ENCODE measurements at regions not wholly inside any gene's neighbourhood (a gene's known extent, or its start where the extent isn't known, plus 50 kb on each side); places are given as distances from the start of the nearest gene placed in this dataset.
A peak's percentile ranks its signal among the peaks of the same experiment; 100 is the strongest.

DNA sequence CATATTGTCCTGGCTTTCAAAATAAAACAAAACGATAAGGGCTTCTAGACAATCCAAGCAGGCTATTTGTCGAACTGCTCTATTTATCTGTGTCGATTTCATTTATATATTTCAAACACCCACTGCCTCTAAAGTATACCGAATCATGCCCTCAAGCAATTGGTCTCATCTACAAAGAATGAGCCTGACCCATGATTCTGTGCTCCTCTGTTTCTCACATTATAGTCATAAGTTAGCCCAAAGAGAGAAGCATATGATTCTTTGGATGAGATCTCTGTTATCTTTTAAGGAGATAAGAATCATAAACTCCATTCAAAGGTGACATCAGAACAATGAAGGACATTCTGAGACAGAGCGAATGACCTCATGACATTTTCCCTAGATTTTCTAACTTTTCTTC is 191.1 kb downstream of the MAP2K6 start:
- H3K9me3 ChIP-seq (ENCODE audit: control insufficient read depth, insufficient read depth, low read depth, low read length): no peaks in the 10 kb centered on the region
- H3K36me3 ChIP-seq (ENCODE audit: control insufficient read depth, insufficient read depth, low read length): no peaks in the 10 kb centered on the region
- no peak overlapping the region for H3K4me3 ChIP-seq (ENCODE audit: low read depth, low read length)
- no peaks in the 10 kb centered on the region for H3K27me3 ChIP-seq (ENCODE audit: control insufficient read depth, insufficient read depth, low read length)
- no peak overlapping the region for H3K9ac ChIP-seq (ENCODE audit: low read length)
- H3K27ac ChIP-seq (ENCODE audit: low read depth, low read length): no peak overlapping the region
- peaks cover 7% of the 10 kb centered on the region for H3K4me1 ChIP-seq (ENCODE audit: control insufficient read depth, insufficient read depth, low read length)

DNA sequence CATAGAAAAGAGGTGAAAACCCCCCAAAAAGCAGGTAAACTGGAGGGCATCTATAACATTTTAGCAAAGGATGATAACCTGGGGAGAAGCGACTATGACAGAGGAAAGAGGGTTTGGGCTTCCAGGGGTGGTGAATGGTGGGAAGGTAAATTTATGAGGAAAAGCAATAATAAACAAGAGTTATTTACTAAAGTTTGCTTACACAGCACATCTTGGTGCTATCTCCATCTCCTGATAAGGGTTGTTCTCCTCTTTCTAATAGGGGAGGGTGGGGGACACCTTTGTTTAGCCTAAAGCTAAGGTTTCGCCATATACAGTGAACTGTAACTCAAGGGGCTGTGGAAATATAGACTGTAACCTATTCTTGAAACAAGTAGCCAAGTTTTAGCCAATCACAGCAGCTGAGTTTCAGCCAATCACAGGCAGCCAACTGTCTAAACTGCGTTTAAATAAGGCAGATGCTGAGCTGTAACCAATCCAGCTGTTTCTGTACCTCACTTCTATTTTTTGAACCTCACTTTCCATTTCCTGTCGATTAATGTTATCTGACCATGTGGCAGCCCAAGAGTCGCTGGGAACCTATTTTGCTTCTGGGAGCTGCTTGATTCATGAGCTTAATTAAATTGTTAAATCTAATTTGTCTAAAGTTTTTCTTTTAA is 191.8 kb downstream of the MAP2K6 start:
- H3K4me1 ChIP-seq (ENCODE audit: control insufficient read depth, insufficient read depth, low read length): peaks cover 7% of the 10 kb centered on the region
- no peak overlapping the region; the same call in 1 of the 2 replicates for H3K27ac ChIP-seq (ENCODE audit: low read depth, low read length)
- no peak overlapping the region for H3K9ac ChIP-seq (ENCODE audit: low read length)
- H3K36me3 ChIP-seq (ENCODE audit: control insufficient read depth, insufficient read depth, low read length): no peaks in the 10 kb centered on the region
- no peaks in the 10 kb centered on the region for H3K9me3 ChIP-seq (ENCODE audit: control insufficient read depth, insufficient read depth, low read depth, low read length)
- no peak overlapping the region for H3K4me3 ChIP-seq (ENCODE audit: low read depth, low read length)
- H3K27me3 ChIP-seq (ENCODE audit: control insufficient read depth, insufficient read depth, low read length): no peaks in the 10 kb centered on the region

DNA sequence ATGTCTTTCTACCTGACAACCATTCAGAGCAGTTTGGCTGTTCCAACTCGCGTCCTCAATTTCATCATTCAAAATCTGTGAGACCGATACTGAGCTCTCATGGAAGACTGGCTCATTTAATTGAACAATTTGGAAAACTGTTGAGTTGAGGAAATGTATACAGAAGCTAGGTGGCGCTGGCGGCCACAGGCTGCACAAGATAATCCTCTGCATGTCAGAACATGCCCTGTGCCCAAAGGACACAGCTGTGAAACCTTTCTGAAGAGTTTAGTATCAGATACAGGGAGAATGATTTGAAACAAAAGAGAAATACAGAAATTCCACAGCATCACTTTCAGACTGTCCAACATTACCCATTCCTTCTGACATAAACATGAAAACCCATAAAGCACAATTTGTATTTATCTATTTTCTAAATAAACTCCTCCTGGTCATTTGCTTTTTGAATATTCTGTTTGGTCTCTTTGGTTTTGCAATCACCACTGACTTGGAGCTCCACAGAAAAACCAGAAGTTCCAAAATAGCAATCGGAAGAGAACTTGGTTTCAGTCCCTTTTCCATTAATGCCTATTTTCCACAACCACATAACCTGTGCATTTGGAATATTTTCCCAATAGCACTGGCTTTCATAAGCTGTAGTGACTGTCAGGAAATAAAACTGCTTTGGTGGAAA is 192.8 kb downstream of the MAP2K6 start:
- H3K36me3 ChIP-seq (ENCODE audit: control insufficient read depth, insufficient read depth, low read length): no peaks in the 10 kb centered on the region
- peak overlapping the region; percentile 86 for H3K27ac ChIP-seq (ENCODE audit: low read depth, low read length)
- H3K27me3 ChIP-seq (ENCODE audit: control insufficient read depth, insufficient read depth, low read length): no peaks in the 10 kb centered on the region
- no peaks in the 10 kb centered on the region for H3K9me3 ChIP-seq (ENCODE audit: control insufficient read depth, insufficient read depth, low read depth, low read length)
- peak overlapping the region; percentile 16 for H3K9ac ChIP-seq (ENCODE audit: low read length)
- no peak overlapping the region for H3K4me3 ChIP-seq (ENCODE audit: low read depth, low read length)
- peaks cover 7% of the 10 kb centered on the region for H3K4me1 ChIP-seq (ENCODE audit: control insufficient read depth, insufficient read depth, low read length)

DNA sequence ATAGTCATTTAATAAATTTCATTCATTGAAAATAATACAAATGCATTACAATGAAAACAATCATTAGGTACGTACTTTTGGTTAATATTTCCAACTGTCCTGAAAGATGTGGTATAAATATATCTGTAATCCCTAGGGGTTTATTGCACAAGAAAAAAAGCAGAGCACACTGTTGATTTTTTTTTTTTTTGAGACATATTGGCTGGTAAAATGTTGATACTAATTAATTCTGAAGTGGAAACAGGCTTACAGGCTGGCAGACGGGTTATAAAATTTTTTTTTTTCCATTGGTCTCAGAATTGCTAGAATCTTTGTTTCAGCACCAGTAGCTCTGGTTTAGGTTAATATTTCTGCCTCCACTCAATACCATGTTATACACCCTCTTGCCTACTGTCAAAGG is 193.6 kb downstream of the MAP2K6 start:
- H3K27me3 ChIP-seq (ENCODE audit: control insufficient read depth, insufficient read depth, low read length): no peaks in the 10 kb centered on the region
- no peak overlapping the region for H3K27ac ChIP-seq (ENCODE audit: low read depth, low read length)
- no peaks in the 10 kb centered on the region for H3K36me3 ChIP-seq (ENCODE audit: control insufficient read depth, insufficient read depth, low read length)
- H3K9me3 ChIP-seq (ENCODE audit: control insufficient read depth, insufficient read depth, low read depth, low read length): no peaks in the 10 kb centered on the region
- no peak overlapping the region for H3K9ac ChIP-seq (ENCODE audit: low read length)
- H3K4me3 ChIP-seq (ENCODE audit: low read depth, low read length): no peak overlapping the region
- H3K4me1 ChIP-seq (ENCODE audit: control insufficient read depth, insufficient read depth, low read length): peaks cover 7% of the 10 kb centered on the region

DNA sequence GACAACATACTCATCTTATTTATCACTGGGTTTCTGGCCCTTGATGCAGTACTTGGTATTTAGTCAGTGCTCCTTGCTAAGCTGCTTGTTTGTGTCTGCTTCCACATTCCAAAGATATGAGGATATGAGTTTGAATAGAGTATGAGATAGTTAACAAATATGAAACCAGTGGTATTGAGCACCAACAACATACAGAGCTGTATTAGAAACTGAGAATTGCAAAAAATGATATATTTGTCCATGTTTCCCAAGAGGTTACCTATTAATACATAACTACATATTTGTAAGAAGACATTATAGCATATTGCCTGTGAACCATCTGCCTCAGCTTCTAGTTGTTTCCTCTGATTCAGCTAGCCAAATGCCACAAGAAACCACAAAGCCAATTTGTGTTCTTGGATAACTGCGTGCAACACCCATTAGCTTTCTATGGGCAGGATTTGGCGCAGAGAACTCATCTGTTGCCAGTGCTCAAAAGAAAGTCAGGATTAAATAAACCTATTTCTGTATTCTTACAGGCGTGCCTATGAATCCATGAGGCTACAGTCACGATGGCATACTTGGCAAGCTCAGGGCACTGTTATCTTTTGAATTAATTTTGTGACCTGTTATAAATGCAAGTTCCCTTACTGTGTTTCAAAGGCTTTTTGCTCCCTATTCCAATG is 194.4 kb downstream of the MAP2K6 start:
- H3K9ac ChIP-seq (ENCODE audit: low read length): no peak overlapping the region
- no peak overlapping the region for H3K4me3 ChIP-seq (ENCODE audit: low read depth, low read length)
- H3K27me3 ChIP-seq (ENCODE audit: control insufficient read depth, insufficient read depth, low read length): no peaks in the 10 kb centered on the region
- no peaks in the 10 kb centered on the region for H3K9me3 ChIP-seq (ENCODE audit: control insufficient read depth, insufficient read depth, low read depth, low read length)
- H3K36me3 ChIP-seq (ENCODE audit: control insufficient read depth, insufficient read depth, low read length): no peaks in the 10 kb centered on the region
- peaks cover 7% of the 10 kb centered on the region for H3K4me1 ChIP-seq (ENCODE audit: control insufficient read depth, insufficient read depth, low read length)
- H3K27ac ChIP-seq (ENCODE audit: low read depth, low read length): no peak overlapping the region

DNA sequence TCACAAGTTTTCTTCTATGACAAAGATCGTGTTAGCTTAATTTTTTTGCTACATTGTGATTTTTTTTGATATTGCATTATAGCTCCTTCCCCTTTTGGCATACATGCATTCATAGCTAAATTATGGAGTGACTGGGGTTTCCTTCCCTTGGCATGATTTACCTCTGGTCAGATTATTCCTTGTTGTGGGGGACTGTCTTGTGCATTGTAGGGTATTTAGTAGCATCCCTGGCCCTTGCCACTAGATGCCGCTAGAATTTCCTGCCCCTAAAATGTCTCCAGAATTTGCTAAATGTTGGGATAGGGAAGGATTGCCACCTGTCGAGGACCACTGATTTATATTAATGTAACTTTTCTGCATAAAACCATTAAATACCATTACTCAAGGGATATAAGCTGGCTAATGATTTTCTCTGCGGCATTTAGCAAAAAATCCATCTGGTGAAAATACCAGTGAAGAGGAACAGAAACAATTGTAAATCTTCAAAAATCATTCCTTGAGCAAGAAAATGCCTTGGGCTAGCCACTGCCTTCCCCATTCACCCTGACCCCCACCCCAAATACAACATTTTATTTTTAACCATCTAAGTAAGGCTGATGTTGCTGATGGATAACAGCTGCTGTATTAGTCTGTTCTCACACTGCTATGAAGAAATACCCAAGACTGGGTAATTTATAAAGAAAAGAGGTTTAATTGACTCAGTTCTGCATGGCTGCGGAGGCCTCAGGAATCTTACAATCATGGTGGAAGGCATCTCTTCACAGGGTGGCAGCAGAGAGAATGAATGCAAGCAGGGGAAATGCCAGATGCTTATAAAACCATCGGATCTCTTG is 195.2 kb downstream of the MAP2K6 start:
- no peak overlapping the region for H3K4me3 ChIP-seq (ENCODE audit: low read depth, low read length)
- H3K4me1 ChIP-seq (ENCODE audit: control insufficient read depth, insufficient read depth, low read length): peaks cover 7% of the 10 kb centered on the region
- H3K36me3 ChIP-seq (ENCODE audit: control insufficient read depth, insufficient read depth, low read length): no peaks in the 10 kb centered on the region
- H3K9me3 ChIP-seq (ENCODE audit: control insufficient read depth, insufficient read depth, low read depth, low read length): no peaks in the 10 kb centered on the region
- H3K27ac ChIP-seq (ENCODE audit: low read depth, low read length): no peak overlapping the region
- H3K9ac ChIP-seq (ENCODE audit: low read length): no peak overlapping the region
- no peaks in the 10 kb centered on the region for H3K27me3 ChIP-seq (ENCODE audit: control insufficient read depth, insufficient read depth, low read length)

DNA sequence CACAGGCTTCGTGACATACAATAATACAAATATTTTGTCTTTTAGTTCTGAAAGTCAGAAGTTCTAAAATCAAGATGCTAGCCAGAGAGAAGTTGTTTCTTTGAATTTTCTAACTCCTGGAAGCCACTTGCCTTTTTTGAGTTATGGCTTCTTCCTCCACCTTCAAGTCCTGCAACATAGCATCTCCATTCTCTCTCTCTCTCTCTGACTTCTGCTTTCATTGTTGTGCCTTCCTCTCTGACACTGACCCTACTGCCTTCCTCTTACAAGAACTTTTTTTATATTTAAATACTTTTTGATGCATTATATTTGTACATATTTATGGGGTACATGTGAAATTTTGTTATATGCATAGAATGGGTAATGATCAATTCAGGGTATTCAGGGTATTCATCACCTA is 205.9 kb downstream of the MAP2K6 start:
- Histone ChIP-seq H3K9me3 (ENCODE audit: control insufficient read depth, insufficient read depth, low read depth, low read length) (peaks cover 4% of the 10 kb centered on the region; the same call in 1 of the 2 replicates), H3K4me1 (ENCODE audit: control insufficient read depth, insufficient read depth, low read length) (no peaks in the 10 kb centered on the region), H3K4me3 (ENCODE audit: low read depth, low read length) (no peak overlapping the region), H3K36me3 (ENCODE audit: control insufficient read depth, insufficient read depth, low read length) (no peaks in the 10 kb centered on the region), H3K27ac (ENCODE audit: low read depth, low read length) (no peak overlapping the region), H3K9ac (ENCODE audit: low read length) (no peak overlapping the region), H3K27me3 (ENCODE audit: control insufficient read depth, insufficient read depth, low read length) (no peaks in the 10 kb centered on the region)

DNA sequence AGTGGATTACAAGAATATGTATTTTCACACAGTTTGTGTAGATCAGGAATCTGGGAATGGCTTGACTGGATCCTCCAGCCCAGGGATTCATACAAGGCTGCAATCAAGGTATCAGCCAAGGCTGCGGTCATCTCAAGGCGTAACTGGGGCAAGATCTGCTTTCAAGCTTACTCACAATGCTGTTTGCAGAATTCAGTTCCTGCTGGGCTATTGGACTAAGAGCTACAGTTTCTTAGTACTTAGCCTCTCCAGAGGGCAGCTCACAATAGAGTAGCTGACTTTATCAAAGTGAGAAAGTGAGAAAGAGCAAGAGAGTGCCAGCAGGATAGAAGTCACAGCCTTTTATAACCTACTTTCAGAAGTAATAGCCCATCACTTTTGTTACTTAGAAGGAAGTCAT is 211.0 kb downstream of the MAP2K6 start:
- Histone ChIP-seq H3K4me1 (ENCODE audit: control insufficient read depth, insufficient read depth, low read length) (no peaks in the 10 kb centered on the region), H3K9me3 (ENCODE audit: control insufficient read depth, insufficient read depth, low read depth, low read length) (no peaks in the 10 kb centered on the region), H3K27ac (ENCODE audit: low read depth, low read length) (no peak overlapping the region), H3K4me3 (ENCODE audit: low read depth, low read length) (no peak overlapping the region), H3K36me3 (ENCODE audit: control insufficient read depth, insufficient read depth, low read length) (no peaks in the 10 kb centered on the region), H3K27me3 (ENCODE audit: control insufficient read depth, insufficient read depth, low read length) (no peaks in the 10 kb centered on the region), H3K9ac (ENCODE audit: low read length) (no peak overlapping the region)

DNA sequence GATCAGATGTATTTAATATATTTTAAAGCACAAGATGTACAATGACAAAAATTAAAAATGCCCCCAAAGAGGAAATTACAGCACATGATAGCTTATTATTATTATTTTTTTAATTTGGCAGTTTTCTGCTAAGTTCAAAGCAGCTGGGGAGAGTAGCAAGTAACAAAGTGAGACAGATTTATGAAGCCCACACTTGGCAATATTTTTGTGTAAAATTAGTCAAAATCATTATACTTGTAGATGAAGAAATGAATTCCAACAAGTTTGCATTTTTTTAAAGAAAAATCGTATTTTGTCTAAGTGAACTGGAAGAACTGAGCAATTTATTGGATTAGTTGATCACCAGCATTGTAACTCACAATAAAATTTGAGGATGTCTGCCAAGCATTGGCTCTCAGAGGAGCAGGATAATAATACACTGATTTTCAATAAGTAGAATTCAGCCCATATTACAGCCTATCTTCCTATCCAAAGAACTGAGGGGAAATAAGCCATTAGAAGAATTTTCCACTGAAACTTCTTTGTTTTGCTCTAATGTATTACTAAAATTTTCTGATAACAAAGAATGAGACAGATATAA is 215.6 kb downstream of the MAP2K6 start:
- no peak overlapping the region for H3K9ac ChIP-seq (ENCODE audit: low read length)
- no peaks in the 10 kb centered on the region for H3K27me3 ChIP-seq (ENCODE audit: control insufficient read depth, insufficient read depth, low read length)
- no peaks in the 10 kb centered on the region for H3K4me1 ChIP-seq (ENCODE audit: control insufficient read depth, insufficient read depth, low read length)
- no peak overlapping the region for H3K4me3 ChIP-seq (ENCODE audit: low read depth, low read length)
- no peak overlapping the region for H3K27ac ChIP-seq (ENCODE audit: low read depth, low read length)
- H3K36me3 ChIP-seq (ENCODE audit: control insufficient read depth, insufficient read depth, low read length): no peaks in the 10 kb centered on the region
- H3K9me3 ChIP-seq (ENCODE audit: control insufficient read depth, insufficient read depth, low read depth, low read length): 0 out of 2 replicates have a peak, but pooled peaks cover 3% of the 10 kb centered on the region

DNA sequence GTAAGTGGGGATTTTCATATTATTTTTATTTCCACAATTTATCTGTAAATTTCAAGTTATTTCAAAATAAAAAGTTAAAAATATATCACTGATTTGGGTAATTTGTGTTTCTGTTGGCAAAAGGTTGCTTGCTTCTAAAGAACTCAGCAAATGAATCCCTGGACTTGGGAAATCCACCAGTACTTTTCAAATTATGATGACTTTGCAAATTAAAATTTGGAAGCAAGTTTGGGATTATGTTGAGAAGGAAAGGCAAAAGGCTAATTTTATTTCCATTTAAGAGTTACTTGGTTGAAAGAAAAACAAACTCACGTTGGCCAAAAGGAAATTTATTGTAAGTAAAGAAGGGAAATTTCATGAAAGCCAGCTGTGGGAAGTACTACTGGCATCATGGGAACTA is 220.3 kb downstream of the MAP2K6 start:
- H3K4me1 ChIP-seq (ENCODE audit: control insufficient read depth, insufficient read depth, low read length): no peaks in the 10 kb centered on the region
- no peak overlapping the region for H3K4me3 ChIP-seq (ENCODE audit: low read depth, low read length)
- H3K9ac ChIP-seq (ENCODE audit: low read length): no peak overlapping the region
- 0 out of 2 replicates have a peak, but pooled peaks cover 3% of the 10 kb centered on the region for H3K9me3 ChIP-seq (ENCODE audit: control insufficient read depth, insufficient read depth, low read depth, low read length)
- H3K27me3 ChIP-seq (ENCODE audit: control insufficient read depth, insufficient read depth, low read length): no peaks in the 10 kb centered on the region
- H3K36me3 ChIP-seq (ENCODE audit: control insufficient read depth, insufficient read depth, low read length): no peaks in the 10 kb centered on the region
- no peak overlapping the region for H3K27ac ChIP-seq (ENCODE audit: low read depth, low read length)
